Epithelial cell of esophagus (primary cell): ENCODE measurements at regions not wholly inside any gene's neighbourhood (a gene's known extent, or its start where the extent isn't known, plus 50 kb on each side); places are given as distances from the start of the nearest gene placed in this dataset.
A peak's percentile ranks its signal among the peaks of the same experiment; 100 is the strongest.
"Not testable (repeated sequence)": the region's sequence is repeated elsewhere in the genome, so short reads cannot be mapped to it uniquely, and the experiment has no call there.

ENCODE experiments used
- DNase-seq: peaks from one replicate; pipeline ENCODE4 v3.0.0; 2010; ENCODE audit warnings: low read depth
- H3K4me3 ChIP-seq: 2 replicates; pipeline ENCODE4 v1.5.1; 2011; ENCODE audit warnings: mild to moderate bottlenecking, low read length, control low read depth
- CTCF ChIP-seq: IDR thresholded peaks from 2 replicates; pipeline ENCODE4 v1.5.1; 2011; ENCODE audit warnings: low read depth, mild to moderate bottlenecking, low read length, control low read depth, inconsistent platforms; ENCODE audit not compliant: insufficient read depth; ENCODE audit errors: missing control alignments

- not testable (repeated sequence) for H3K4me3 ChIP-seq, DNase-seq
Measured at GRCh38 chr12:14032191-14032590, 50.8 kb upstream of the GRIN2B start.

- no peak overlapping the region for H3K4me3 ChIP-seq
- no peak for TF ChIP-seq CTCF
- peak; percentile 7 for DNase-seq
Measured at GRCh38 chr12:14043776-14044175, 62.4 kb upstream of the GRIN2B start.

- no peak for DNase-seq
- TF ChIP-seq CTCF, result no peak
- H3K4me3 ChIP-seq, result no peak overlapping the region
Measured at GRCh38 chr12:14048941-14049545, 67.6 kb upstream of the GRIN2B start.

DNA sequence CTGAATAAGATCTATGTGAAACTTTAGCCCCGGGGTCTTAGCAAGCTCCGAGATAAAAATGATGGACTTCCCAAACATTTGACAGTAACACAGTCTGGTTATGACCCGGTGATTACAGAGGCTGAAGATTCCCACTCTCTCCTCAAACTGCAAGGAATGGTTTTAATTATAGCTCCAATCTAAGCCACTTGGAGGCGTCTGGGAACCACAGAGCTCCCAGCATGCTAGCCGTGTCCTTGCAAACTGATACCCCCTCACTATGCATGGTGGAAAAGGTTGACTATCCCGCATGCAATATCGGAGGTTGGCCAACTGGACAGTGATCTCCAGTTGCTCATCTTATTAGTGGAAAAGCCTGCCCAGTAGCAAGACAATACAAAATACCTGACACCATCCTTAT, 76.5 kb upstream of the GRIN2B start:
- TF ChIP-seq CTCF, result no peak
- no peak for DNase-seq
- H3K4me3 ChIP-seq, result no peak overlapping the region

DNA sequence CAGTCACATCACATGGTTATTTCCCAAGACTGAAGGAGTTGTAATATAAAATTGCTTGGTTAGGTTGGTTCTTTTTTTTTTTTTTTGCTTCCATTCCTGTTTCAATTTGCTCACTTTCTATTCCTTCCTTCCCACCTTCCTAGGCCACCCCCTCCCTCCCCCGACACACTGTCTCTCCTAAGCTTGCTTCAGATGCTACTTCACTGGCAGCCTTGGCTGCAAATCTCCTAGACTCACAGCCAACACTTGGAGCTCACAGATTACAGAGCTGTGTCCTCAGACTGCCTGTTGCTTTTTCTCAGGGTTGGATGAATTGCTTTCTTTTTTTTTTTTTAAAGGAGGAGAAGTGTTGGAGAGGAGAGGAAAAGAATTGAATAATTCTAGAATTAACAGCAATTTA, 77.3 kb upstream of the GRIN2B start:
- no peak for DNase-seq
- H3K4me3 ChIP-seq, result no peak overlapping the region
- no peak for TF ChIP-seq CTCF

DNA sequence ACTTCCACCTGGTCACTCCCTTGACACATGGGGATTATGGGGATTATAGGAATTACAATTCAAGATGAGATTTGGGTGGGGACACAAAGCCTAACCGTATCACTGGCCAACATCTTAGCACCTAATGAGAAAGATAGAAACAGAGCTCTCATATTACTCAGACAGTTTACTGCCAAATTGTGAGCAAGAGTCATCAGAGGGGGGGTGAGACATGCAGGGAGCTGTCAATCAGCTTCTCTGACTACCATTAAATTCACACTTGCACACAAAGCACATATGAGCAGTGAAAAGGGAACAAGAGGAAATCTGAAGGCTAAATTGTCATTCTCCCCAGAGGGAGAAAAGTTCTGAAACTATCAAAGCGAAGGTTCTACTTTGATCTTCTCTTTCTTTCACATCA, 78.1 kb upstream of the GRIN2B start:
- TF ChIP-seq CTCF, result no peak
- no peak overlapping the region for H3K4me3 ChIP-seq
- DNase-seq, result peak; percentile 71

- no peak for DNase-seq
- no peak for TF ChIP-seq CTCF
- H3K4me3 ChIP-seq, result no peak overlapping the region
Measured at GRCh38 chr12:14065616-14066015, 84.2 kb upstream of the GRIN2B start.
